SK-N-SH (cell line): ENCODE measurements at regions not wholly inside any gene's neighbourhood (a gene's known extent, or its start where the extent isn't known, plus 50 kb on each side); places are given as distances from the start of the nearest gene placed in this dataset.

Experiments used
- CTCF ChIA-PET: fragments of 300-600, 350-600 bp; formaldehyde crosslinking; extraction: SDS; loops from one replicate; lab custom pipeline; 2021; lab: Yijun Ruan, JAX
- POLR2A ChIA-PET: fragments of 350-600 bp; sonication (Branson Sonifier 250); formaldehyde crosslinking; extraction: SDS; loops from one replicate; lab custom pipeline; 2020; ENCODE audit warnings: antibody characterized with exemption, inconsistent platforms; lab: Yijun Ruan, JAX
- DNase-seq: peaks from one replicate; pipeline ENCODE4 v3.0.0; 2012
- H2AFZ ChIP-seq: fragments of 200-600 bp; sonication (generic); 2 replicates; pipeline ENCODE4 v1.8.1; 2016; ENCODE audit warnings: antibody characterized with exemption, mild to moderate bottlenecking, low read depth
- H3F3A ChIP-seq: fragments of 200-600 bp; sonication (generic); replicated peaks from 2 replicates; pipeline ENCODE3; 2016; ENCODE audit warnings: antibody characterized with exemption, mild to moderate bottlenecking; ENCODE audit not compliant: insufficient read depth
- H3K27ac ChIP-seq, 2 experiments: fragments of 200-500 bp in 1 of 2; fragments of 200-600 bp in 1 of 2; sonication (Bioruptor generic) in 1 of 2; sonication (generic), shearing (Covaris generic) in 1 of 2; 2 replicates each; pipeline versions ENCODE4 v1.5.1 to v1.6.1; 2014 to 2016; ENCODE audit warnings: low read depth in 2 of 2, inconsistent platforms in 1 of 2, low read length in 1 of 2, mild to moderate bottlenecking in 1 of 2, mixed read lengths in 1 of 2
- H3K27me3 ChIP-seq: fragments of 200-600 bp; sonication (generic), shearing (Covaris generic); 2 replicates; pipeline ENCODE4 v1.6.1; 2016; ENCODE audit warnings: mixed run types; ENCODE audit not compliant: insufficient read depth
- H3K36me3 ChIP-seq, 2 experiments: fragments of 200-500 bp in 1 of 2; fragments of 200-600 bp in 1 of 2; sonication (Bioruptor generic) in 1 of 2; sonication (generic) in 1 of 2; replicated peaks in 1 of 2; 2 replicates each; pipeline versions ENCODE3 to v1.5.1; 2014 to 2016; ENCODE audit warnings: low read length in 1 of 2, mild to moderate bottlenecking in 1 of 2; ENCODE audit not compliant: insufficient read depth in 2 of 2, control insufficient read depth in 1 of 2
- H3K4me1 ChIP-seq, 2 experiments: fragments of 200-500 bp in 1 of 2; fragments of 200-600 bp in 1 of 2; sonication (Bioruptor generic) in 1 of 2; sonication (generic), shearing (Covaris generic) in 1 of 2; 2 replicates each; pipeline versions ENCODE4 v1.5.1 to v1.6.1; 2014 to 2016; ENCODE audit warnings: low read depth in 1 of 2, low read length in 1 of 2, mixed run types in 1 of 2; ENCODE audit not compliant: insufficient read depth in 2 of 2, control insufficient read depth in 1 of 2
- H3K4me2 ChIP-seq: fragments of 200-600 bp; sonication (generic), shearing (Covaris generic); 2 replicates; pipeline ENCODE4 v1.6.1; 2017; ENCODE audit warnings: mixed run types
- H3K4me3 ChIP-seq, 2 experiments: fragments of 200-500 bp in 1 of 2; fragments of 200-600 bp in 1 of 2; sonication (Bioruptor generic) in 1 of 2; sonication (generic), shearing (Covaris generic) in 1 of 2; 2 replicates each; pipeline versions ENCODE4 v1.5.1 to v1.8.1; 2014 to 2016; ENCODE audit warnings: low read depth in 2 of 2, inconsistent platforms in 1 of 2, low read length in 1 of 2, mild to moderate bottlenecking in 1 of 2, mixed read lengths in 1 of 2, moderate library complexity in 1 of 2
- H3K79me2 ChIP-seq: fragments of 200-600 bp; sonication (generic); 2 replicates; pipeline ENCODE4 v1.8.1; 2017; ENCODE audit warnings: mild to moderate bottlenecking; ENCODE audit not compliant: insufficient read depth
- H3K9ac ChIP-seq: fragments of 200-600 bp; sonication (generic); 2 replicates; pipeline ENCODE4 v1.6.1; 2017; ENCODE audit warnings: mixed run types
- H3K9me2 ChIP-seq: fragments of 200-600 bp; sonication (generic); 2 replicates; pipeline ENCODE4 v1.6.1; 2017; ENCODE audit warnings: mixed run types
- H3K9me3 ChIP-seq: fragments of 200-600 bp; sonication (generic); 2 replicates; pipeline ENCODE4 v1.6.1; 2017; ENCODE audit warnings: mixed run types, mild to moderate bottlenecking, moderate library complexity
- H4K20me1 ChIP-seq: fragments of 200-600 bp; sonication (generic); 2 replicates; pipeline ENCODE4 v1.6.1; 2017; ENCODE audit warnings: mild to moderate bottlenecking, mixed run types; ENCODE audit not compliant: insufficient read depth
- CHD2 ChIP-seq: fragments of 150-350 bp; IDR thresholded peaks from 2 replicates; pipeline ENCODE4 v1.6.1; 2018; ENCODE audit warnings: low read length; ENCODE audit not compliant: partially characterized antibody
- CTCF ChIP-seq: fragments of 200-600 bp; sonication (generic); IDR thresholded peaks from 2 replicates; pipeline ENCODE4 v1.6.1; 2017; ENCODE audit warnings: antibody characterized with exemption, mild to moderate bottlenecking, moderate library complexity
- ELF1 ChIP-seq: IDR thresholded peaks from 2 replicates; pipeline ENCODE4 v1.4.0; 2012
- EZH2phosphoT487 ChIP-seq: fragments of 200-600 bp; sonication (generic); IDR thresholded peaks from 2 replicates; pipeline ENCODE4 v1.6.1; 2017; ENCODE audit warnings: low read depth, mixed run types, mild to moderate bottlenecking, antibody characterized with exemption, moderate library complexity, borderline replicate concordance
- FOSL2 ChIP-seq: IDR thresholded peaks from 2 replicates; pipeline ENCODE4 v1.4.0; 2012; ENCODE audit warnings: low read depth, mild to moderate bottlenecking, moderate library complexity, borderline replicate concordance
- FOXJ3 ChIP-seq: sonication (generic); formaldehyde crosslinking; IDR thresholded peaks from 2 replicates; pipeline ENCODE4 v1.5.1; 2020; ENCODE audit warnings: mild to moderate bottlenecking, missing genetic modification reagents
- FOXM1 ChIP-seq: IDR thresholded peaks from 2 replicates; pipeline ENCODE4 v1.4.0; 2012; ENCODE audit warnings: low read depth, mild to moderate bottlenecking
- GABPA ChIP-seq: IDR thresholded peaks from 2 replicates; pipeline ENCODE4 v1.4.0; 2012; ENCODE audit warnings: low read depth, mild to moderate bottlenecking
- GATA2 ChIP-seq: sonication (generic); formaldehyde crosslinking; IDR thresholded peaks from 2 replicates; pipeline ENCODE4 v1.5.0; 2020; ENCODE audit warnings: mild to moderate bottlenecking, missing genetic modification reagents
- JUND ChIP-seq: IDR thresholded peaks from 2 replicates; pipeline ENCODE4 v1.4.0; 2012
- MAX ChIP-seq: IDR thresholded peaks from 2 replicates; pipeline ENCODE4 v1.4.0; 2012; ENCODE audit warnings: low read depth
- MEF2A ChIP-seq: IDR thresholded peaks from 2 replicates; pipeline ENCODE4 v1.4.0; 2012; ENCODE audit warnings: low read depth, borderline replicate concordance
- NFIC ChIP-seq: IDR thresholded peaks from 2 replicates; pipeline ENCODE4 v1.4.0; 2012; ENCODE audit warnings: borderline replicate concordance
- RAD21 ChIP-seq: IDR thresholded peaks from 2 replicates; pipeline ENCODE4 v1.6.1; 2012; ENCODE audit warnings: mild to moderate bottlenecking, low read length
- REST ChIP-seq: IDR thresholded peaks from 2 replicates; pipeline ENCODE4 v1.6.1; 2012; ENCODE audit warnings: mild to moderate bottlenecking, low read depth, low read length, moderate library complexity
- RXRA ChIP-seq: IDR thresholded peaks from 2 replicates; pipeline ENCODE4 v1.4.0; 2012; ENCODE audit warnings: low read depth, mild to moderate bottlenecking, borderline replicate concordance
- SIN3A ChIP-seq: IDR thresholded peaks from 2 replicates; pipeline ENCODE4 v1.6.1; 2012; ENCODE audit warnings: low read depth, mild to moderate bottlenecking, low read length, moderate library complexity, borderline replicate concordance
- SMC3 ChIP-seq: IDR thresholded peaks from 2 replicates; pipeline ENCODE4 v1.6.1; 2012; ENCODE audit warnings: low read depth, low read length, improper control_type of control experiment
- TEAD4 ChIP-seq: IDR thresholded peaks from 2 replicates; pipeline ENCODE4 v1.4.0; 2012; ENCODE audit warnings: mild to moderate bottlenecking, borderline replicate concordance; ENCODE audit not compliant: insufficient read depth
- USF1 ChIP-seq: IDR thresholded peaks from 2 replicates; pipeline ENCODE4 v1.4.0; 2012; ENCODE audit warnings: low read depth, borderline replicate concordance
- YY1 ChIP-seq: IDR thresholded peaks from 2 replicates; pipeline ENCODE4 v1.4.0; 2012; ENCODE audit warnings: low read depth, mild to moderate bottlenecking
- ZBTB33 ChIP-seq: IDR thresholded peaks from 2 replicates; pipeline ENCODE4 v1.4.0; 2012; ENCODE audit warnings: low read depth, borderline replicate concordance
- WGBS: methylation state at CpG from one replicate; pipeline ENCODE4 v1.1.6; 2017; ENCODE audit warnings: low lambda C conversion rate; 5-methylcytosine and 5-hydroxymethylcytosine counted together

GRCh38 chr2:120616261-120616660 is 119.4 kb upstream of the GLI2 start (continued):
- TF ChIP-seq REST, result no peak
- no peak for TF ChIP-seq MAX
- no peak for TF ChIP-seq SMC3
- no peak for TF ChIP-seq JUND

- Histone ChIP-seq H3K4me3 (no peak overlapping the region), H3K4me2 (no peak overlapping the region), H3K27me3 (no peaks in the 10 kb centered on the region), H4K20me1 (no peaks in the 10 kb centered on the region), H3F3A (no peaks in the 10 kb centered on the region), H2AFZ (no peak overlapping the region), H3K9me3 (no peaks in the 10 kb centered on the region), H3K9me2 (no peaks in the 10 kb centered on the region), H3K27ac (no peak overlapping the region), H3K79me2 (no peaks in the 10 kb centered on the region), H3K36me3 (no peaks in the 10 kb centered on the region)
- CTCF ChIA-PET, result no interaction called here
- POLR2A ChIA-PET, result no interaction called here
- no peak for DNase-seq
- TF ChIP-seq SIN3A (no peak), JUND (no peak), MAX (no peak), TEAD4 (no peak), YY1 (no peak), ELF1 (no peak), CTCF (no peak), EZH2phosphoT487 (no peak), USF1 (no peak), FOXM1 (no peak), FOSL2 (no peak), FOXJ3 (CRISPR knock-in tag) (no peak), GATA2 (CRISPR knock-in tag) (no peak), GABPA (no peak), RXRA (no peak), MEF2A (no peak), CHD2 (no peak), NFIC (no peak), ZBTB33 (no peak), RAD21 (no peak)
- TF ChIP-seq, all 33 proteins: peak for 0
- Histone ChIP-seq H3K9ac (no peak overlapping the region), H3K4me1 (no peaks in the 10 kb centered on the region)
- 47% methylated on average over 5 of the region's 5 CpGs for WGBS
Observed at GRCh38 chr2:120617055-120617454, 118.6 kb upstream of the GLI2 start.
